ENCODE measurements at regions not wholly inside any gene's neighbourhood (a gene's known extent, or its start where the extent isn't known, plus 50 kb on each side); places are given as distances from the start of the nearest gene placed in this dataset.
"Not testable (repeated sequence)": the region's sequence is repeated elsewhere in the genome, so short reads cannot be mapped to it uniquely, and the experiment has no call there.

GRCh38 chr11:22920939-22921565 lies 60.8 kb upstream of the CCDC179 start:
- peak; percentile 56 for DNase-seq (ENCODE audit: low read depth)

- DNase-seq (ENCODE audit: low read depth): no peak
Observed at GRCh38 chr11:22922672-22923071, 62.4 kb upstream of the CCDC179 start.

DNA sequence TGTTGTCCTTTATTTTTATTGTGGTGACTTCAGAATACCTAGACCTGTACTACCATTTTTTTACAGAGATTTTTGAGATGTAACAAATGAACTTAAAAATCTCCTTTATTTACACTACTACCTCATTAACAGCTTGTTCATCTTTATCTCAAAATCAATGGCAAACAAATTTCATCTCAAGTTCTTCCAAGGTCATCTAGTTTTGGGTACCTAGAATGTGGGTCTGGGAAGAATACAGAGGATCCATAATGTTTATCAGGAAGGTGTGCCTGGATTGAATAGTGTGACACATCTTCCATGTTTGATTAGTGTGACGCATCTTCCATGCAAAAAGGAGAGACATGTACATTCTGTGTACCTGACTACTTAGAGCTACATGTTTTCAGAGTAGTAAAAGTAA lies 63.3 kb upstream of the CCDC179 start:
- no peak for DNase-seq (ENCODE audit: low read depth)

GRCh38 chr11:22926341-22926740 lies 66.1 kb upstream of the CCDC179 start:
- DNase-seq (ENCODE audit: low read depth): no peak

DNA sequence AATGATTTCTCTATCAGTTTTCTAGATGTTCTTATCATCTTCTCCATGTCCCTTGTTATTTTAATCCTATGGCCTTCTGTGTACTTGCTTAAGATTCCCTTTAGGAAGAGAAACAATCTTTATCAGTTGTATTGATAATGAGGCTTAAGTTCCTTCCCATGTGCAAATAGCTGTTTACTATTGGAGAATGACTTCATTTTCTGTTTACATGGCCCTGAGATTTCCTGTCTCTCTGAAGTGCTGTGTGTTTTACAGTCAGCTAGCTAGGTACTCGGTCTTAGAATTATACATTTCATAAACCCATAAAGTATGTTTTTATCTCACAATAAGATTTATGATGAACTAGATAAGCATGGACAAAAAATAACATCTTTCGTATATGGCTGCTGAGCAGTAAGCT lies 67.5 kb upstream of the CCDC179 start:
- DNase-seq (ENCODE audit: low read depth): no peak

- no peak for DNase-seq (ENCODE audit: low read depth)
Observed at GRCh38 chr11:22928207-22928917, 68.1 kb upstream of the CCDC179 start.

- DNase-seq (ENCODE audit: low read depth): no peak
Observed at GRCh38 chr11:22930816-22931594, 70.7 kb upstream of the CCDC179 start.

- peak; percentile 4 for DNase-seq (ENCODE audit: low read depth)
Observed at GRCh38 chr11:22938691-22939090, 78.4 kb upstream of the CCDC179 start.

- DNase-seq (ENCODE audit: low read depth): not testable (repeated sequence)
Observed at GRCh38 chr11:22941544-22941943, 81.3 kb upstream of the CCDC179 start.

DNA sequence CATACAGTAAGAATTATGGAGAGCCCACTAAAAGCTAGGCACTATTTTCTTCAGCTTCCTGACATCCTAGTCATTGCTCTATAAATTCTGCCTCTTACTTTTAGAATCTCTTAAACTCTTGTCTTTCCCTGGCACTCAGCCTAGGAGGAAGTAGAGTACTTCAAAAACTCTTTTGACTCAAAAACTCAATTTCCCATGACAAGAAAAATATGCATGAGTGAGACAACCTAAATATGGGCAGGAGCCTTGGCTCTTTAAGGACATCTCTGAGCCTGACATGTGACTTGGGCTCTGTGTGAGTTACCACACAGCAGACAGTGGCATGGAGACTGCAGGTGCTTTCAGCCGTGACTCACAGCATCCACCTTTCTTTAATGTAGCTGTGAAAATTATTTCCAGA lies 97.5 kb upstream of the CCDC179 start:
- no peak for DNase-seq (ENCODE audit: low read depth)

DNA sequence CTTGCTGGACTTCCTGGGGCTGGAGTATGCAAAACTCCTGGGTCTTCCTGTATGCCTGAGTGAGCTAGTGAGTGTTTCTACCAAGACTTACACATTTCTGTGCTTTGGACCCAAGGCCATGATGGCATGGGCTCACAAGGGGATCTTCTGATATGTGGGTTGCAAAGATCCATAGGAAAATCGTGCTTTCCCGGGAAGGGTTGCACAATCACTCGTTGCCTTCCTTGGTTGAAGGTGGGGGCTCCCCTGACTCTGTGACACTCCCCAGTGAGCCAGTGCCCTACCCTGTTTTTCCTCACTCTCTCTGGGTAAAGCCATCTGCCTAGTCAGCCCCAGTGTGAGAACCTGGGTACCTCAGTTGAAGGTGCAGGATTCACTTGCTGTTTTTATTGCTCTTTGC lies 114.0 kb upstream of the CCDC179 start:
- no peak for DNase-seq (ENCODE audit: low read depth)

DNA sequence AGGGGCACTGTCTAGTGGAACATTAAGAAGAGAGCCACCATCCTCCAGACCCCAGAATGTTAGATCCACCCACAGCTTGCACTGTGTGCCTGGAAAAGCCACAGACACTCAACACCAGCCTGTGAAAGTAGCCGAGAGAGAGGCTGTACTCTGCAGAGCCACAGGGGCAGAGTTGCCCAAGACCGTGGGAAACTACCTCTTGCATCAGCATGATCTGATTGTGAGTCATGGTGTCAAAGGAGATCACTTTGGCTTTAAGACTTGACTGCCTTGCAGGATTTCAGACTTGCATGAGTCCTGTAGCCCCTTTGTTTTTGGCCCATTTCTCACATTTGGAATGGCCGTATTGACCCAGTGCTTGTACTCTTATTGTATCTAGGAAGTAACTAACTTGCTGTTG lies 115.9 kb upstream of the CCDC179 start:
- peak; percentile 85 for DNase-seq (ENCODE audit: low read depth)

DNA sequence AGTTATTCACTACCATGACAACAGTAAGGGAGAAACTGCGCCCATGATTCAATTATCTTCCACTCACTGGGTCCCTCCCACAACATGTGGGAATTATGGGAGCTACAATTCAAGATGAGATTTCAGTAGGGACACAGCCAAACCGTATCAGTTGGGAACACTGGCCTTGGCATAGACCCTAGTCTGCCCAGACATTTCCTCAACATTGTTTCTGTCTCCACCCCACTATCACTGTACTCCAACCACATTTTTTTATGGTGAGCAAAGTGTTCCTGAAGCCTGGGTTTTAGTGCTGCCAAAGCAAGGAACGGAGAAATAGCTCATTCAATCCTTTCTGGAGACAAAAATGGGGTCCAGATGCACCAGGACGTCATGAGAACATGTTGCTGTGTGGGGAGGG lies 122.6 kb upstream of the CCDC179 start:
- no peak for DNase-seq (ENCODE audit: low read depth)

DNA sequence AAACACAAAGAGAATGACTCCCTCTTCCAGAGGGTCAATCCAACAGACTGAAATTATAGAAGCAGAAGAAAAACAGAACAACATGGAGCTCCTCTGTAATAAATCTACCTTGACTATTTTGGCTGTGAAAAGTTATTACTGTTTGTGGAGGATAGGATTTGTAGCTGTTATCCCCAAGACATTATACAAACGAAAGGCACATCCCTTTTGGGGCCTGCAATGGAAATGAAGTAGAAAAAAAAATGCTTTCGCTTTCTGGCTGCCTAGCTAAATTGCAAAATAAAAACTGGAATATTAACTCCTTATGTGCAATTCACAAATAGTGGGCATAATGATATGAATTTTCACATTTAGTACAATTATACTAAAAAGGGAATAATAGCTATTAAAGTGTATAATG lies 123.8 kb upstream of the CCDC179 start:
- DNase-seq (ENCODE audit: low read depth): no peak

- no peak for DNase-seq (ENCODE audit: low read depth)
Observed at GRCh38 chr11:22989371-22989770, 129.1 kb upstream of the CCDC179 start.

DNA sequence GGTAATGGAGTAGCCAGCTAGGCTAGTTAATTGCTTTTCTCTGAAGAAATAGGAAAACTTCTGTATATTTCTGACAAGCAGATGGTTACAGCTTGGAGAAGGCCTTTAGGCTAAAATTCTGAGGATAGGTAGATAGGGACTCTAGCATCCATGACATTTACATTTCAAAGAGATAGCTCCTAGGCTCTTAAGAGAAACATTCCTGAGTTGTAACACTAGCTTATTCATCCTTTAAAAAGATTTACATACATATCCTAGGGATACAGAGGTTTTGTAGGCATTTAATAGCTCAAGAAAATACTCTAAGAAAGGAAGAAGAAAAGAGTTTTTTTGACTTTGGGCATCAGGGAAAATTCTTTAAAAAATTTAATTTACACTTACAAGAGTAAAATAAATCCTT lies 130.9 kb upstream of the CCDC179 start:
- no peak for DNase-seq (ENCODE audit: low read depth)

DNA sequence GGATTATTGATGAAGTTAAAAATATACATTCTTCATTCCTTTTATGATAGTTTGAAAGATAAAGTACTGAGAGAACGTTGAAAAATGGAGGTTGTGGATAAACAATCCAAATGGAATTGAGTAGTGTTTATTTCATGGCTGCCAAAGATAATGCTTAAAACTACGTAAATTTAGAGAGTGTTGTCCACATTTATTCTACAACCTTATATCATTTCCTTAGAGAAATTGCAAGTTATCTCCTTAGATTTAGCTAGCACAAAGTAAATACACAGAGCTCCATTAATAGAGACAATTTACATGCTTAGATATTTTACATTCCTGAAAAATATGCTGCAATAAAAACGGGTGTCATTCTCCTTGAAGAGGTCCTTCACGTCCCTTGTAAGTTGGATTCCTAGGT lies 146.5 kb upstream of the CCDC179 start:
- no peak for DNase-seq (ENCODE audit: low read depth)

DNA sequence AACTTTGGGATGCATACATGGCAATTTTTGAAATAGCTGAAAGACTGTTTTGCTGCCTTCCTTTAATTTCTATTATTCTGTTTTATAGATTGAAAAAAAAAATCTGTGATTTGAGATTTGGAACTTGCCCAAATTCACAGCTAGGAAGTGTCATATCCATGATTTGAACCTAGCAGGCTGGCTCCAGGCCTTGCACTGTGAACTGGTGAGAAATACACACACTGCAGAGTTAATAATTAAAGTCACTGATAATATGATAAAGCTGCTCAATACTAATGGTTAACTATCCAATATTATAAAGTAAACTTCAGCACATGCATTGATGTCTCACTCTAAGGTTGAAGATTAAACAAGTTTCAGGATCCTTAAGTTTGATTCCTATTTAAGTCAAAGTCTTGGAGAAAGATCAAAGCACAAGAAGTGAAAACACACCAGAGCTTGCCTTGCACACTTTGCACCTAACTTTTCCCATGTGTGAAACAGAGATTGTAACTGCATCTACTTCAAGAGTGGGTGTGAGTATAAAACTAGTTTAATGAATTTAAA lies 150.6 kb upstream of the CCDC179 start:
- DNase-seq (ENCODE audit: low read depth): no peak

DNA sequence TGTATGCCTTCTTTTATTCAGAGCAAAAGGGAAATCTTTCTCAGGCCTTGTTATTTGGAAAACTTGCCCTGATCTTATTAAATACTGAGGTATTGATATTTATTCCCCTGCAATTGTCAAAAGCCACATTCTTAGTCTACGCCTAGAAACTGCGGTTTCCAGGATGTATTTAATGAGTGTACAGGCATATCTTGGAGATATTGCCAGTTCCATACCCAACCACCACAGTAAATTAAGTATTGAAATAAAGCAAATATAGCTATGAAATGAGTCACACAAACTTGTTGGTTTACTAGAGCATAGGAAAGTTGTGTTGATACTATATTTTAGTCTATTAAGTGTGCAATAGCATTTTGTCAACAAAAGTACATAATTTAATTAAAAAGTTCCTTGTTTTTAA lies 152.7 kb upstream of the CCDC179 start:
- DNase-seq (ENCODE audit: low read depth): no peak

- DNase-seq (ENCODE audit: low read depth): peak; percentile 3
Observed at GRCh38 chr11:23013509-23013908, 153.2 kb upstream of the CCDC179 start.

DNA sequence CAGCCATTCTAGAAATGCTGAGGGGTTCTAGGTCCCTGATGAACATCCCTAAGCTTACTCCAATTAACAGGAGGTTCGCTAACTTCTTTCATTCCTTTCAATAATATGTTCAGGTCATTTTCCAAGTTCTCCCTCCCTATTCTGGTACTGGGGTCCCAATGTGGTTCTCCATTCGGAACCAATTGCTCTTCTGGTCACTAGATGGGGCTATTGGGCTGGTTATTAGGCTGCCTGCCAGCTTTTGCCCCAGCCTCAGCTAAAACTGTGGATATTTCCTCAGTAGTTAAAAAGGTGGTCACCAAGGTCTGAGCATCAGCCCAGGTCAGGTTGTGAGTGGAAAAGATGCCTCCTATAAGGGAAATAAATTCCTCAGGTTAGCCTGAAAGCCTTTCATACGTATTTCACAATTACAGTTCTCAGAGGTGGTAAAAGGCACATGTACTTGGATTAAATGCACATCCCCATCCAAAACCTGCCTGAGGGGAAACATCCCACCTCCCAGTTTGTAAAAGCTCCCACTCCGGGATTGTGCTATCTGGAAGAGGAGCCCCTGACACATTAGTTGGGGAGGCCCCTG lies 161.1 kb upstream of the CCDC179 start:
- DNase-seq (ENCODE audit: low read depth): peak; percentile 21

DNA sequence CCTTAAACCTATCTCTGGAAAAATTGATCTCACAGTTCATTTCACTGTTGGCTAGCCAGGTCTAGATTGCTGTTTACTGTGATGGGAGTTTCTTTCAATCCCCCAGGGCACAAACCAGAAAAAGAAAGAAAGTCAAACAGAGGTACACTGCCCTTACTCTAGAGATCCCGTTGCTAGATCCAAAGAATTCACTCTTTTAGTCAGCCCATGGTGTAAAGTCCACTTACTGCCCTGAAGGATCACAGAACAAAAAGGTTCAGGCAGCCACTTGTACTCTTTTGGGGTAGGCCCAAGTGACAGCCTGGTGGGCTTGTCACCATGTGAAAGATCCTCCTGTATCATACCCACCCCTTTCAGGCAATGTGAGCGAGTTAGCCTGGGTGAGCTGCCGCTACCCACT lies 162.6 kb upstream of the CCDC179 start:
- no peak for DNase-seq (ENCODE audit: low read depth)

Data from LHCN-M2 (cell line).